Fibroblast of pulmonary artery (primary cell): ENCODE measurements at regions not wholly inside any gene's neighbourhood (a gene's known extent, or its start where the extent isn't known, plus 50 kb on each side); places are given as distances from the start of the nearest gene placed in this dataset.
A peak's percentile ranks its signal among the peaks of the same experiment; 100 is the strongest.

ENCODE experiments used
- DNase-seq: peaks from one replicate; pipeline ENCODE4 v3.0.0-alpha.2; 2010; ENCODE audit warnings: low read depth
- H3K4me3 ChIP-seq: replicated peaks from 2 replicates; pipeline ENCODE4 v1.5.1; 2011; ENCODE audit warnings: low read depth, mild to moderate bottlenecking, control low read depth, low read length, moderate library complexity
- TF ChIP-seq, protein P1 (sequence below): IDR thresholded peaks from 2 replicates; pipeline ENCODE4 v1.5.1; 2011; ENCODE audit warnings: mild to moderate bottlenecking, control low read depth, low read length, inconsistent platforms; ENCODE audit errors: missing control alignments

DNA sequence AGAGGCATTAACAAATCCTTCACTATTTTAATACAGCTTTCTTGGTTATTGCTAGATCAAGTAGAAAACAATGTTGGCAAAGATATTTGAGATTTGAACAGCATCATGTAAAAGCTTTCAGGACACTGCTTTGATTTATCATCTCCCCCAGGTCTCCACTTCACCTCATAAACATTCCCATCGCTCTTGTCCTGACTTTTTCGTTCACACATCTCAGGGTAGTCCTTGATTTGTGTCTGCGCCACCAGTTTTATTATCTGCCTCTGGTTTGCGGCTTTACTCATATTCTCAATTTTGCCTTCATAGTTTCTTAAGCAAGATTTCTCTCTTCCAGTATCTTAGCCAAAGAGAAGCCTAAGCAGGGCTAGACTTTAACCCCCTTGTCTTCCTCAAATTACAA is 63.5 kb upstream of the ROR1 start:
- no peak for DNase-seq
- no peak overlapping the region for H3K4me3 ChIP-seq
- TF ChIP-seq, protein P1, sequence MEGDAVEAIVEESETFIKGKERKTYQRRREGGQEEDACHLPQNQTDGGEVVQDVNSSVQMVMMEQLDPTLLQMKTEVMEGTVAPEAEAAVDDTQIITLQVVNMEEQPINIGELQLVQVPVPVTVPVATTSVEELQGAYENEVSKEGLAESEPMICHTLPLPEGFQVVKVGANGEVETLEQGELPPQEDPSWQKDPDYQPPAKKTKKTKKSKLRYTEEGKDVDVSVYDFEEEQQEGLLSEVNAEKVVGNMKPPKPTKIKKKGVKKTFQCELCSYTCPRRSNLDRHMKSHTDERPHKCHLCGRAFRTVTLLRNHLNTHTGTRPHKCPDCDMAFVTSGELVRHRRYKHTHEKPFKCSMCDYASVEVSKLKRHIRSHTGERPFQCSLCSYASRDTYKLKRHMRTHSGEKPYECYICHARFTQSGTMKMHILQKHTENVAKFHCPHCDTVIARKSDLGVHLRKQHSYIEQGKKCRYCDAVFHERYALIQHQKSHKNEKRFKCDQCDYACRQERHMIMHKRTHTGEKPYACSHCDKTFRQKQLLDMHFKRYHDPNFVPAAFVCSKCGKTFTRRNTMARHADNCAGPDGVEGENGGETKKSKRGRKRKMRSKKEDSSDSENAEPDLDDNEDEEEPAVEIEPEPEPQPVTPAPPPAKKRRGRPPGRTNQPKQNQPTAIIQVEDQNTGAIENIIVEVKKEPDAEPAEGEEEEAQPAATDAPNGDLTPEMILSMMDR: no peak

DNA sequence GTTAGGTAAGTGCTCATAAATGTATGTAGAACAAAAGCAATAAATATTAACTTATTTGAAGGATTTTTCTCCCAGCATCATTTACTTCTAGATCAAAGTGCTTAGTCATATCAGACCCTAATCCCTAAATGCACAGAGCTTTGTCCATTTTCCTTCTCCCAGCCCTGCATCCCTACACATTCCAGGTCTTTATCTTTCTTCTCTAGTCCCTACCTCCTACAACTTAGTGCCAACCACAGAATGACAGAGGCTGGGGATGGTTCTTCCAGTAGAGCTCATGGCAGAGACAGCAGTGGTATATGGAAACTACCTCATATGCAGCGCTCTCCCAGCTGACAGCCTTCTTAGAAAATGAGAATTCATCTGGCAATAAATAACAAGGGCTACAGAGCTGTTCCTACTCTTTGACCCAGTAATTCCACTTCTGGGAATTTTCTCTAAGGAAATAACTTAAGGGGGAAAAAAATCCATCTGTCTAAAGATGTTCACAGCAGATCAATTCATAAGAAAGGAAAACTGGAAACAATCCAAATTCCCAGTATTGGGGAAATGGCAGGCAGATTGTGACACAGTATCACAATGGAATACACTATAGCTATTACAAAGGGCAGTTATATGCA is 62.9 kb upstream of the ROR1 start:
- no peak overlapping the region for H3K4me3 ChIP-seq
- TF ChIP-seq, protein P1: no peak
- DNase-seq: no peak

DNA sequence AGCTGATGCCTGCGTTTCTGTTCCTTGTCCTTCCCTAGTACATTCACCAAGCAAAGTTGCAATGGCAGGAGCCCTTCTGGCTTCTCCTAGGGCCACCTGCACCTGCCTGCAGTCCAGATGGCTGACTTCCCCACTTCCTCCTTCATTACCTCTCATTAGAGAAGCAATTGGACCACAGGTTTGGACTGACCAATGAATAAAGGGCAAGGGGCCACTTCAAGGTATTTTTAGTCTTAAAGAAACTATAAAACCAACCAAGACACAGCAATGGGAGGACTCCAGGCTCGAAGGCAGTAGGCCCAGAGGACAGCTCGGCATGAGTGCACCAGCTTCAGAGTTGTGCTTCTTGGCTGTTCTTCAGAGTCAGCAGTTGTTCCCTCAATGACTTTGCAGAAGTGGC is 60.8 kb upstream of the ROR1 start:
- no peak for DNase-seq
- no peak overlapping the region for H3K4me3 ChIP-seq
- TF ChIP-seq, protein P1: no peak

DNA sequence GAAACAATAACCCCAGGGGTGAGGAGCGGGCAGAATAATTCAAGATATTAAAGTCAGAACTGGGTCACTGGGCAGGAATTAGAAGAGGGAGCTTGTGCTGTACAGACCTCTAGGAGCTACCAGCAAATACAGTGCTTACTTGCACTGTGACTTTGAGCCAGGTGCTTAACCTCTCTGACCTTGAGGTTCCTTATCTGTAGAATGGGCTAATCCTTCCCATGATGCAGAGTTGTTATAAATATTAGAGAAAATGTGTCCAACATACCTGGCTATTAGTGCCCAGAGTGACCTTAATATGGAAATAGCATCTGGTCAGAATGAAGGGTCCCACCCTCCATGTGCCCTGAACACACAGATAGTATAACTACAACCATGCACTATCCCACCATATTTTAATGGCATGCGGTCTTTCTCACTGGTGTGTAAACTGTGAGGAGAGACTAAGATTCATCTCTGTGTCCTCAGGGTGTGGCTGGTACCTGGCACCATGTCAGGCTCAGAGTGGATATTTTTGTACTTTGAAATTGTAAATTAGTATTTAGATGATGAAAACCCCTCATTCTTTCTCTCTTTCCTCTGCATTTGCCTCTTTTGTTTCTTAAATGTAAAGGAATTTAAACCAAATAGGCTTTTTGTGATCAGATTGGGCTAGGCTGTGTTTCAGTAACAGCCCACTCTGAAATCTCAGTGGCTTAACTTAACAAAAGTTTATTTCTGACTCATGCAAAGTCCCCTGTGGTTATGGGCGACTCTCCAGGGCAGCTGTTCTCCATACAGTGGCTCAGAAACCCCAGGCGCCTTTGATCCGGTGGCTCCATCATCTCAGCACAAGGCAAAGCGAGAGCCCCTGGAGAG is 60.0 kb upstream of the ROR1 start:
- TF ChIP-seq, protein P1: no peak
- DNase-seq: peak; percentile 79

DNA sequence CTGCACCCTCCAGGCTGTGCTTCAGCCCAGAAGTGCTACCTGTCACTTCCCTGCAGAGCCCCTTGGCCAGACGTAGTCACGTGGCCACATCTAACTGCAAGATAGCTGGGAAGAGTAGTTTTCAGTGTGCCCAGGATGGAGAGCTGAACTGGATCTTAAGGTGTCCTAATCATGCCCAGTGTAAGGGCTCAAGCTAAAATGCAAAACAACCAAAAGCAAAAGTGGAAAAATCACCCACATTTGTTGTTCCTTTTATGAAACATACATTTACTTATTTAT is 59.4 kb upstream of the ROR1 start:
- no peak for DNase-seq
- TF ChIP-seq, protein P1: no peak
- H3K4me3 ChIP-seq: no peak overlapping the region

More for the DNA sequence above, 60.0 kb upstream of the ROR1 start:
- H3K4me3 ChIP-seq: no peak overlapping the region

DNA sequence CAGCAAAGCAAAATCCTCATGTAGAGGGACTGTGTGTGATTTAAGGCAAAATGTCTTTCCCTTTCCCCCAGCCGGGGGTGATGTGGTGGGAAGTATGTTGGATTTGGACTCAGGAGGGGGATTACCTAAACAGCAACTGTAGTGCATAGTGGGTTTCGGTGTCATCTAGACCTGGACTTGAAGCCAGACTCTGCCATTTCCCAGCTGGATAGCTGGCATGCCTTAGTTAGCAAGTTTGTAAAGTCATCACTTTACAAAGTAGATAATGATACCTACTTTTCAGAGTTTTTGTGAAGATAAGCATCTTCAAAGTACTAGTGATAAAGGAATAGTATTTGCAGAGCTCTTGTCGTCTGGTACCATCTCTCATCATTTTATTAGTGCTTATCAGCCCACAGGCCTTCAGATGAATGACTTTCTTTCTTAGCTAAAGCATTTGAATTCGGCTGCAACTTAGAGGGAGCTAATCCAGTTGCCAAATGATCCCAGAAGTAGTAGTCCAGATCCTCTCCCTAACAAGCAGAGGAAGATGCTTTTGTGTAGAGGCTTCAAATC is 56.2 kb upstream of the ROR1 start:
- no peak for DNase-seq

More for the DNA sequence above, 56.2 kb upstream of the ROR1 start:
- TF ChIP-seq, protein P1: no peak
- no peak overlapping the region for H3K4me3 ChIP-seq
